RWPE2 (cell line): ENCODE measurements at regions not wholly inside any gene's neighbourhood (a gene's known extent, or its start where the extent isn't known, plus 50 kb on each side); places are given as distances from the start of the nearest gene placed in this dataset.

Experiments
- ATAC-seq: fragments of 200-7000 bp; cut with Tn5 transposase; 3 replicates; pipeline ENCODE4 v1.9.1; 2021; ENCODE audit warnings: low read depth
- DNase-seq: peaks from one replicate; pipeline ENCODE4 v3.0.0-alpha.2; 2020; ENCODE audit warnings: low spot score
- H3K27ac ChIP-seq: fragments of 450-650 bp; 2 replicates; pipeline ENCODE4 v1.5.1; 2017; ENCODE audit warnings: mild to moderate bottlenecking; ENCODE audit not compliant: poor library complexity, severe bottlenecking
- H3K27me3 ChIP-seq: fragments of 250-450 bp; sonication (Bioruptor Pico); 2 replicates; pipeline ENCODE4 v1.5.1; 2021; ENCODE audit warnings: mild to moderate bottlenecking, moderate library complexity; ENCODE audit not compliant: insufficient read depth, poor library complexity, severe bottlenecking
- H3K36me3 ChIP-seq: fragments of 250-450 bp; sonication (Bioruptor Pico); 2 replicates; pipeline ENCODE4 v1.5.1; 2020; ENCODE audit warnings: low read depth, mild to moderate bottlenecking, moderate library complexity
- H3K4me1 ChIP-seq: fragments of 250-450 bp; sonication (Bioruptor Pico); 2 replicates; pipeline ENCODE4 v1.5.1; 2021; ENCODE audit warnings: mild to moderate bottlenecking, moderate library complexity; ENCODE audit not compliant: insufficient read depth, poor library complexity, severe bottlenecking
- H3K4me3 ChIP-seq: fragments of 250-450 bp; sonication (Bioruptor Pico); 2 replicates; pipeline ENCODE4 v1.5.1; 2021; ENCODE audit warnings: mild to moderate bottlenecking, moderate library complexity; ENCODE audit not compliant: severe bottlenecking
- H3K9me3 ChIP-seq: fragments of 250-450 bp; sonication (Bioruptor Pico); 2 replicates; pipeline ENCODE4 v1.5.1; 2021; ENCODE audit warnings: mild to moderate bottlenecking, moderate library complexity; ENCODE audit not compliant: severe bottlenecking
- CTCF ChIP-seq: fragments of 450-650 bp; IDR thresholded peaks from one replicate; pipeline ENCODE4 v1.5.1; 2017; ENCODE audit warnings: mild to moderate bottlenecking, moderate library complexity; ENCODE audit not compliant: poor library complexity, severe bottlenecking

GRCh38 chr6:74764486-74764885, 441.4 kb downstream of the COL12A1 start:
- no peaks in the 10 kb centered on the region for H3K4me1 ChIP-seq
- H3K36me3 ChIP-seq: no peaks in the 10 kb centered on the region
- H3K27ac ChIP-seq: no peak overlapping the region
- no peak for ATAC-seq
- TF ChIP-seq CTCF: no peak
- H3K27me3 ChIP-seq: no peaks in the 10 kb centered on the region
- no peak for DNase-seq
- no peak overlapping the region for H3K4me3 ChIP-seq
- H3K9me3 ChIP-seq: no peaks in the 10 kb centered on the region

GRCh38 chr6:74762841-74763240, 443.0 kb downstream of the COL12A1 start:
- no peaks in the 10 kb centered on the region for H3K27me3 ChIP-seq

GRCh38 chr6:74757813-74758212, 448.0 kb downstream of the COL12A1 start:
- no peak overlapping the region for H3K4me3 ChIP-seq
- no peak for ATAC-seq
- no peaks in the 10 kb centered on the region for H3K9me3 ChIP-seq
- no peaks in the 10 kb centered on the region for H3K4me1 ChIP-seq
- no peak for TF ChIP-seq CTCF
- H3K27ac ChIP-seq: no peak overlapping the region
- H3K36me3 ChIP-seq: no peaks in the 10 kb centered on the region
- H3K27me3 ChIP-seq: no peaks in the 10 kb centered on the region
- no peak for DNase-seq

More at GRCh38 chr6:74762841-74763240, 443.0 kb downstream of the COL12A1 start:
- Histone ChIP-seq H3K4me3 (no peak overlapping the region), H3K36me3 (no peaks in the 10 kb centered on the region), H3K27ac (no peak overlapping the region), H3K9me3 (no peaks in the 10 kb centered on the region), H3K4me1 (no peaks in the 10 kb centered on the region)
- TF ChIP-seq CTCF: no peak
- no peak for ATAC-seq
- no peak for DNase-seq

GRCh38 chr6:74756923-74757322, 448.9 kb downstream of the COL12A1 start:
- TF ChIP-seq CTCF: no peak
- no peaks in the 10 kb centered on the region for H3K4me1 ChIP-seq
- H3K36me3 ChIP-seq: no peaks in the 10 kb centered on the region
- no peaks in the 10 kb centered on the region for H3K27me3 ChIP-seq
- H3K4me3 ChIP-seq: no peak overlapping the region
- ATAC-seq (no peak), DNase-seq (no peak)
- H3K9me3 ChIP-seq: no peaks in the 10 kb centered on the region
- H3K27ac ChIP-seq: no peak overlapping the region

GRCh38 chr6:74755778-74756177, 450.1 kb downstream of the COL12A1 start:
- DNase-seq (no peak), ATAC-seq (no peak)
- no peaks in the 10 kb centered on the region for H3K9me3 ChIP-seq
- peaks cover 3% of the 10 kb centered on the region for H3K4me1 ChIP-seq
- no peak overlapping the region for H3K27ac ChIP-seq
- TF ChIP-seq CTCF: no peak
- H3K36me3 ChIP-seq: no peaks in the 10 kb centered on the region
- no peak overlapping the region for H3K4me3 ChIP-seq
- H3K27me3 ChIP-seq: no peaks in the 10 kb centered on the region
